Astrocyte of the cerebellum (primary cell): ENCODE measurements at regions not wholly inside any gene's neighbourhood (a gene's known extent, or its start where the extent isn't known, plus 50 kb on each side); places are given as distances from the start of the nearest gene placed in this dataset.

Experiments used
- DNase-seq: peaks from one replicate; pipeline ENCODE4 v3.0.0-alpha.2; 2011; ENCODE audit warnings: low read depth
- H3K4me3 ChIP-seq: 2 replicates; pipeline ENCODE4 v1.5.1; 2011; ENCODE audit warnings: mild to moderate bottlenecking, low read depth, low read length, moderate library complexity
- in situ Hi-C: cut with HindIII; loops from 2 replicates; pipeline ENCODE4 v1.10.0; 2017; ENCODE audit warnings: low sequenced_read_pairs
- TF ChIP-seq, protein P1 (sequence below): IDR thresholded peaks from 2 replicates; pipeline ENCODE4 v1.5.1; 2012; ENCODE audit warnings: low read length, low read depth, moderate library complexity, mild to moderate bottlenecking; ENCODE audit errors: missing control alignments

DNA sequence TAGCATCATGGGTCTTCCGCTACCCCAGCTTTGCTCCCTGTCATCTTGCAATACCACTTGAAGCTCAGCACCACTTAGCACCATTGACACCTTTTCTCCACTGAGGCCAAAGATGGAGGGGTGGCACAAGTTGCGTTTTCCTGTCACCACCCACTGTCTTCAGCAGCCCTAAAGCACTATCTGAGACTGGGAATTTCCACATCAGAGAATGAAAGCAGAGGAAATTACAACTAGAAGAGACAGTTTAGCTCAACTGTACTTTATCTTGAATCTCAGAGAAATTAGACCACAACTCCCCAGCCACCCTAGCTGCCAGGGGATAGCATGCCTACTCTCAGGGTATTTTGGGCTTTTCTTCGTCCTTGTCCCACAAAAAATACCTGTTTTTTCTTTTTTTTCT lies 111.0 kb downstream of the DDIT4L start:
- in situ Hi-C loops = no loop called here
- TF ChIP-seq, protein P1, sequence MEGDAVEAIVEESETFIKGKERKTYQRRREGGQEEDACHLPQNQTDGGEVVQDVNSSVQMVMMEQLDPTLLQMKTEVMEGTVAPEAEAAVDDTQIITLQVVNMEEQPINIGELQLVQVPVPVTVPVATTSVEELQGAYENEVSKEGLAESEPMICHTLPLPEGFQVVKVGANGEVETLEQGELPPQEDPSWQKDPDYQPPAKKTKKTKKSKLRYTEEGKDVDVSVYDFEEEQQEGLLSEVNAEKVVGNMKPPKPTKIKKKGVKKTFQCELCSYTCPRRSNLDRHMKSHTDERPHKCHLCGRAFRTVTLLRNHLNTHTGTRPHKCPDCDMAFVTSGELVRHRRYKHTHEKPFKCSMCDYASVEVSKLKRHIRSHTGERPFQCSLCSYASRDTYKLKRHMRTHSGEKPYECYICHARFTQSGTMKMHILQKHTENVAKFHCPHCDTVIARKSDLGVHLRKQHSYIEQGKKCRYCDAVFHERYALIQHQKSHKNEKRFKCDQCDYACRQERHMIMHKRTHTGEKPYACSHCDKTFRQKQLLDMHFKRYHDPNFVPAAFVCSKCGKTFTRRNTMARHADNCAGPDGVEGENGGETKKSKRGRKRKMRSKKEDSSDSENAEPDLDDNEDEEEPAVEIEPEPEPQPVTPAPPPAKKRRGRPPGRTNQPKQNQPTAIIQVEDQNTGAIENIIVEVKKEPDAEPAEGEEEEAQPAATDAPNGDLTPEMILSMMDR = no peak
- H3K4me3 ChIP-seq = no peak overlapping the region
- DNase-seq = no peak

DNA sequence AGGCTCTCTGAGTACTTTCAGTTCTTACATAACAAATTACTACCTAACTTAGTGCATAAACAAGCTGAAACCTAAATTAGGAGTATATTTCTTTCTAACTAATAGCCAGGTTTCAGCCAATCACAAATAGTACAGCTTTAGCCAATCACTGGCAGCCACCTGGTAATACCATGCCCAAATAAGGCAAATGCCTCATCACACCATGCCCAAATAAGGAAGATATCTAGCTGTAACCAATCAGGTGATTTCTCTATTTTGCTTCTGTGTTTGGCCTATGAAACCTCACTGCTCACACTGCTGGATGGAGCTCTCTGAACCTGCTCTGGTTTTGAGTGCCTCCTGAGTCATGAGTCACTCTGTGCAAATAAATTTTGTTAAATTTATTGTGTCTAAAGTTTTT lies 113.5 kb downstream of the DDIT4L start:
- in situ Hi-C loops = no loop called here
- DNase-seq = no peak
- no peak overlapping the region for H3K4me3 ChIP-seq
- TF ChIP-seq, protein P1 = no peak

DNA sequence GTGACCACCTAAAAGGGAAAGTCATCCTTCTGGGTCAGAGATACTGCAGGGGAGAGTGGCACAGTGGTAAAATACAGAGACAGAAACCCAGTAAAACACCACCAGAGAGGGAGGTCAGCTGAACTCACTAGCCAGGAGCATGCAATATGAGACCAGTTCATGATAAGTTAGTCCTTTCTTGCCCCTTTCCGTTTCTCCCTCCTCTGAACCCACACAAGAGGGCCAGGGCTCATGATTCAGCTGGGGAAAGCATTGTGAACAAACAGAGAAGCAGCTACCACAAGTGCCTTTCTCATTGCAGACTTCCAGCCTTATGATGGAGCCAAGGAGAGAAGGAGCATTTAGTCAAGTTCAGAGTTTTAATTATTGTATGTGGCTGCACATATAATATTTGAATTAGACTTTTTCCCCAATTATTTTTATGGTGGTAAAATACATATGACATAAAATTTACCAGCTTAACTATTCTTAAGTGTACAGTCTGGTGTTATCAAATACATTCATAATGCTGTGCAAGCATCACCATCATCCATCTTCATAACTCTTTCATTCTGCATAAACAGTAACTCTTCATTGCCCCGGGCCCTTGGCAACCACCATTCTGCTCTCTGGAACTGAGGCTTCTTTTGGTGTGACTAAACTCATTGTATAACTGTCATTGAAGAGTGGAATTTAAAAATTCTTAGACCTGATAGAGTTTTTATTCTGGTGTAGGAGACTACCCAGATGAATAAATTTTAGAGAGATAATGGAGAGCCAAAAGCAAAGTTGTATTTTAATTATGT lies 114.6 kb downstream of the DDIT4L start:
- DNase-seq = no peak
- no peak overlapping the region for H3K4me3 ChIP-seq
- TF ChIP-seq, protein P1 = no peak
- in situ Hi-C loops = no loop called here

DNA sequence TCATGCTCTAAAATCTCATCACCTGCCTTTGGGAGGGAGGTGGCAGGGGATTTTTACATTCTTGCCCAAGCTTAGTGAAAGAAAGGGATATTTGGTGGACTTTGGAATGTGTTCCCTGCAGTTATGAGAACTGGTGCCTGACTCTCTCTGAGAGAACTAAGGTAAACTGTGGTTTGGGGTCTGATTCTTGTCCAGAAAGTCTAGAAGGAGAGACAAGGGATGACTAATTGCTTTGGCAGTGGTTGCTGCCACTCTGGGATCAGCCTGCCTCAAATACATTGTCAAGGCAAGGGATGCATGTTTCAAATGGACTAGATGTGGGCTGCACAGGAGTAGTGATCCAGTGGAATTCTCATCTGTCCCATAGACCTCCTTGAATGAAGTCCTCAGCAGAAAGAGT lies 115.2 kb downstream of the DDIT4L start:
- no peak overlapping the region for H3K4me3 ChIP-seq
- TF ChIP-seq, protein P1 = no peak
- DNase-seq = peak; percentile 33
- in situ Hi-C loops = no loop called here

DNA sequence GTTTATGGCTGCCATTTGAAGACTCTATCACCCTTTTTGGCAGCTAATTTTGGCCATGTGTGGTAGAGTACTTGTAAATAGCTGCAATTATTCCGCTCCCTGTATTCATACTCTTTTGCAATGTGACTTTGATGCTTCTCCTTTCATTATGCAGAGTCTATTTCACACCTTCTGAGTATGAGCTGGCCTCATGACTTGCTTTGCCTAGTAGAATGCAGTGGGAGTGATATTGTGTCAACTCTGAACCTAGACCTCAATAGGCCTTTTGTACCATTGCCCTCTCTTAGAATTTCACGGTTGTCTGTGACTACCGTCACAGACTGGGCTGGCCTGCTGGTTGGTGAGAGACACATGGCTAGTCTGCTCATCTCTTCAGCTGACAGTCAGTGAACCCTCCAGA lies 118.8 kb downstream of the DDIT4L start:
- in situ Hi-C loops = no loop called here

DNA sequence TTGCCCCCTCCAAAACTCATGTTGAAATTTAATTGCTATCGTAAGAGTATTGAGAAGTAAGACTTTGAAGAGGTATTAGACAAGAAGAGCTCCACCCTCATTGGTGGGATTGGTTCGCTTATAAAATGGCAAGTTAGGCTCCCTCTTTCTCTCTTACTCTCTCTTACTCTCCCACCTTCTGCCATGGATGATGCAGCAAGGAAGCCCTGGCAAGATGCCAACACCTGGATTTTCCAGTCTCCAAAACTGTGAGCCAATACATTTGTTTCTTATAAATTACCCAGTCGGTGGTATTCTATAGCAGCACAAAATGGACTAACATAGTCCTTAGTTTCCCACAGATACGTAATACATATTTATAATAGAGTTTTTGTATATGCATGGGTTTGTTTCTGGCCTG lies 119.4 kb downstream of the DDIT4L start:
- in situ Hi-C loops = no loop called here
- TF ChIP-seq, protein P1 = no peak
- H3K4me3 ChIP-seq = no peak overlapping the region
- no peak for DNase-seq

More for the DNA sequence above, 118.8 kb downstream of the DDIT4L start:
- DNase-seq = no peak
- TF ChIP-seq, protein P1 = no peak
- no peak overlapping the region for H3K4me3 ChIP-seq
